HepG2 (cell line): ENCODE measurements at regions not wholly inside any gene's neighbourhood (a gene's known extent, or its start where the extent isn't known, plus 50 kb on each side); places are given as distances from the start of the nearest gene placed in this dataset.
"Not testable (repeated sequence)": the region's sequence is repeated elsewhere in the genome, so short reads cannot be mapped to it uniquely, and the experiment has no call there.

Source experiments
- ATAC-seq: fragments of 200-7000 bp; cut with Tn5 transposase; 3 replicates; pipeline ENCODE4 v1.9.1; 2020; ENCODE audit warnings: mild to moderate bottlenecking, moderate library complexity
- BruUV-seq: library from RNA; stranded (reverse); fragments of 400-500 nt; replicated peaks from 2 replicates; lab custom pipeline; 2021; lab: Mats Ljungman, UMichigan
- CTCF ChIA-PET: fragments of 300-600 bp; formaldehyde crosslinking; extraction: SDS; loops from one replicate; lab custom pipeline; 2021; ENCODE audit warnings: low total read pairs, inconsistent platforms, low intra/inter-chr PET ratio; lab: Yijun Ruan, JAX
- POLR2A ChIA-PET: fragments of 350-600 bp; sonication (Branson Sonifier 250); formaldehyde crosslinking; loops from one replicate; lab custom pipeline; 2020; ENCODE audit warnings: antibody characterized with exemption, inconsistent platforms; lab: Yijun Ruan, JAX
- DNase-seq: peaks from one replicate; pipeline ENCODE4 v3.0.0-alpha.2; 2015; ENCODE audit warnings: low spot score
- FAIRE-seq: peaks from 3 replicates; lab custom pipeline; 2011; peaks lifted over from hg19 to GRCh38; lab: Jason Lieb, UNC
- H2AFZ ChIP-seq: one replicate; pipeline ENCODE4 v1.6.1; 2011; ENCODE audit warnings: low read length, inconsistent platforms
- H3K27ac ChIP-seq: fragments of 300-600 bp; 3 replicates; pipeline ENCODE4 v1.8.0; 2011; ENCODE audit warnings: mixed run types, mild to moderate bottlenecking, mixed read lengths, low read length, inconsistent platforms; ENCODE audit not compliant: insufficient read depth; ENCODE audit errors: extremely low read length
- H3K27me3 ChIP-seq, 2 experiments: fragments of 200-600 bp in 1 of 2; 2 replicates in 1 of 2; 3 replicates in 1 of 2; pipeline versions ENCODE4 v1.6.0 to v1.8.0; 2011; ENCODE audit warnings: low read length in 2 of 2, mild to moderate bottlenecking in 2 of 2, moderate library complexity in 2 of 2, inconsistent platforms in 1 of 2; ENCODE audit not compliant: insufficient read depth in 2 of 2, control insufficient read depth in 1 of 2
- H3K36me3 ChIP-seq, 2 experiments: fragments of 200-600 bp in 1 of 2; replicated peaks in 1 of 2; 2 replicates in 1 of 2; 3 replicates in 1 of 2; pipeline versions ENCODE4 v1.5.1 to v1.8.0; 2011; ENCODE audit warnings: low read length in 2 of 2, inconsistent platforms in 1 of 2; ENCODE audit not compliant: insufficient read depth in 2 of 2, control insufficient read depth in 1 of 2
- H3K4me1 ChIP-seq: 2 replicates; pipeline ENCODE4 v1.5.1; 2012; ENCODE audit warnings: low read length, inconsistent platforms; ENCODE audit not compliant: insufficient read depth
- H3K4me2 ChIP-seq: 2 replicates; pipeline ENCODE4 v1.6.0; 2011; ENCODE audit warnings: low read depth, low read length, inconsistent platforms
- H3K4me3 ChIP-seq, 3 experiments: fragments of 200-600 bp in 1 of 3; sonication (generic), shearing (Covaris generic) in 1 of 3; replicated peaks in 1 of 3; 2 replicates each; pipeline ENCODE4 v1.5.1; 2011 to 2016; ENCODE audit warnings: low read length in 3 of 3, inconsistent platforms in 2 of 3, low read depth in 2 of 3, mild to moderate bottlenecking in 2 of 3, control low read depth in 1 of 3, mixed read lengths in 1 of 3; ENCODE audit not compliant: insufficient read depth in 1 of 3
- H3K79me2 ChIP-seq: one replicate; pipeline ENCODE4 v1.6.1; 2011; ENCODE audit warnings: low read length, inconsistent platforms; ENCODE audit not compliant: insufficient read depth
- H3K9ac ChIP-seq: 2 replicates; pipeline ENCODE4 v1.6.0; 2011; ENCODE audit warnings: mild to moderate bottlenecking, low read depth, low read length, inconsistent platforms; ENCODE audit not compliant: insufficient read depth
- H3K9me3 ChIP-seq: 2 replicates; pipeline ENCODE4 v1.5.1; 2012; ENCODE audit warnings: mild to moderate bottlenecking, low read length
- H4K20me1 ChIP-seq: 2 replicates; pipeline ENCODE4 v1.6.0; 2011; ENCODE audit warnings: inconsistent platforms, mild to moderate bottlenecking, low read length, moderate library complexity; ENCODE audit not compliant: insufficient read depth
- DMAP1 ChIP-seq: IDR thresholded peaks from 2 replicates; pipeline ENCODE4 v1.6.1; 2016
- HNRNPK ChIP-seq: fragments of 200-400 bp; formaldehyde crosslinking; IDR thresholded peaks from 2 replicates; pipeline ENCODE4 v1.6.1; 2018; ENCODE audit warnings: low read length, low read depth, moderate library complexity, mild to moderate bottlenecking; ENCODE audit not compliant: poor library complexity, severe bottlenecking
- KAT8 ChIP-seq: IDR thresholded peaks from 2 replicates; pipeline ENCODE4 v1.6.1; 2016; ENCODE audit warnings: missing genetic modification reagents, missing compliant biosample characterization
- MYNN ChIP-seq: sonication (generic); formaldehyde crosslinking; IDR thresholded peaks from 2 replicates; pipeline ENCODE4 v1.4.0; 2020; ENCODE audit warnings: mild to moderate bottlenecking, low read depth, missing genetic modification reagents
- NR2C2 ChIP-seq: sonication (generic); formaldehyde crosslinking; IDR thresholded peaks from 2 replicates; pipeline ENCODE4 v1.4.0; 2020; ENCODE audit warnings: missing genetic modification reagents, mild to moderate bottlenecking, moderate library complexity, borderline replicate concordance
- PTBP1 ChIP-seq: fragments of 200-400 bp; formaldehyde crosslinking; IDR thresholded peaks from 2 replicates; pipeline ENCODE4 v1.6.1; 2018; ENCODE audit warnings: low read length, low read depth; ENCODE audit not compliant: poor library complexity, severe bottlenecking
- RBAK ChIP-seq: sonication (generic); formaldehyde crosslinking; IDR thresholded peaks from 2 replicates; pipeline ENCODE4 v1.5.1; 2020; ENCODE audit warnings: mild to moderate bottlenecking, missing genetic modification reagents
- ZBTB3 ChIP-seq: sonication (generic); formaldehyde crosslinking; IDR thresholded peaks from 2 replicates; pipeline ENCODE4 v1.4.0; 2020; ENCODE audit warnings: low read depth, mild to moderate bottlenecking, moderate library complexity, missing genetic modification reagents, borderline replicate concordance
- ZC3H13 ChIP-seq: sonication (generic); formaldehyde crosslinking; IDR thresholded peaks from 2 replicates; pipeline ENCODE4 v1.8.1; 2023; ENCODE audit warnings: mild to moderate bottlenecking, missing genetic modification reagents, moderate library complexity
- ZMYM4 ChIP-seq: sonication (generic); formaldehyde crosslinking; IDR thresholded peaks from 2 replicates; pipeline ENCODE4 v1.8.1; 2023; ENCODE audit warnings: mild to moderate bottlenecking, missing genetic modification reagents
- ZNF263 ChIP-seq: sonication (generic); formaldehyde crosslinking; IDR thresholded peaks from 2 replicates; pipeline ENCODE4 v1.4.0; 2020; ENCODE audit warnings: missing genetic modification reagents
- ZNF446 ChIP-seq: sonication (generic); formaldehyde crosslinking; IDR thresholded peaks from 2 replicates; pipeline ENCODE4 v1.5.0; 2020; ENCODE audit warnings: mild to moderate bottlenecking, missing genetic modification reagents
- ZNF597 ChIP-seq: sonication (generic); formaldehyde crosslinking; IDR thresholded peaks from 2 replicates; pipeline ENCODE4 v1.5.0; 2020; ENCODE audit warnings: missing genetic modification reagents
- WGBS: methylation state at CpG from one replicate; pipeline ENCODE4 v1.1.6; 2017; ENCODE audit warnings: low lambda C conversion rate; 5-methylcytosine and 5-hydroxymethylcytosine counted together
- in situ Hi-C: cut with HindIII; loops from 2 replicates; pipeline ENCODE4 v1.10.0; 2017; ENCODE audit warnings: low pct_unique_long_range_greater_than_20kb; ENCODE audit not compliant: extremely low pct_ligation_motif_present
- intact Hi-C: fragments of 100-400 bp; cut with micrococcal nuclease; formaldehyde crosslinking; loops from one replicate; pipeline ENCODE4 v1.10.0; 2022; ENCODE audit not compliant: unreplicated experiment

- FAIRE-seq = no peak
Measured at GRCh38 chr4:29375716-29376115, 1344.5 kb upstream of the PCDH7 start.

GRCh38 chr4:29378237-29378636 is 1341.9 kb upstream of the PCDH7 start:
- H3K36me3 ChIP-seq, DNase-seq, H3K4me1 ChIP-seq, CTCF ChIA-PET, POLR2A ChIA-PET, in situ Hi-C loops, FAIRE-seq, H3K79me2 ChIP-seq, H3K27me3 ChIP-seq, BruUV-seq, H3K27ac ChIP-seq, H3K4me2 ChIP-seq, H2AFZ ChIP-seq, intact Hi-C loops, H3K4me3 ChIP-seq, H4K20me1 ChIP-seq, ATAC-seq, H3K9ac ChIP-seq: not testable (repeated sequence)
- peaks cover 71% of the 10 kb centered on the region for H3K9me3 ChIP-seq

More at GRCh38 chr4:29375716-29376115, 1344.5 kb upstream of the PCDH7 start:
- in situ Hi-C loops = no loop called here
- Histone ChIP-seq H3K4me2 (no peak overlapping the region), H3K4me1 (no peaks in the 10 kb centered on the region), H3K36me3 (no peaks in the 10 kb centered on the region), H3K9me3 (peaks cover 76% of the 10 kb centered on the region), H3K27ac (no peak overlapping the region), H3K9ac (no peak overlapping the region), H2AFZ (no peak overlapping the region), H3K27me3 (no peaks in the 10 kb centered on the region), H3K4me3 (no peak overlapping the region), H3K79me2 (no peaks in the 10 kb centered on the region), H4K20me1 (no peaks in the 10 kb centered on the region)
- CTCF ChIA-PET = no interaction called here
- intact Hi-C loops = no loop called here
- no TSS peak for BruUV-seq
- POLR2A ChIA-PET = no interaction called here
- ATAC-seq = no peak
- WGBS = 0% methylated on average over 1 of the region's 1 CpG
- DNase-seq = no peak
- no peak for TF ChIP-seq ZC3H13 (CRISPR knock-in tag)
- no peak for TF ChIP-seq HNRNPK
- no peak for TF ChIP-seq MYNN (CRISPR knock-in tag)
- no peak for TF ChIP-seq ZNF263
- no peak for TF ChIP-seq DMAP1 (CRISPR knock-in tag)
- no peak for TF ChIP-seq PTBP1
- TF ChIP-seq ZBTB3 (CRISPR knock-in tag) = no peak
- no peak for TF ChIP-seq NR2C2 (CRISPR knock-in tag)
- no peak for TF ChIP-seq RBAK (CRISPR knock-in tag)
- TF ChIP-seq KAT8 (CRISPR knock-in tag) = no peak
- no peak for TF ChIP-seq ZNF597 (CRISPR knock-in tag)
- no peak for TF ChIP-seq ZMYM4 (CRISPR knock-in tag)
- TF ChIP-seq ZNF446 (CRISPR knock-in tag) = no peak
